HepG2 (cell line): ENCODE measurements at regions not wholly inside any gene's neighbourhood (a gene's known extent, or its start where the extent isn't known, plus 50 kb on each side); places are given as distances from the start of the nearest gene placed in this dataset.
A peak's percentile ranks its signal among the peaks of the same experiment; 100 is the strongest.

ENCODE experiments used
- ATAC-seq: fragments of 200-7000 bp; cut with Tn5 transposase; 3 replicates; pipeline ENCODE4 v1.9.1; 2020; ENCODE audit warnings: mild to moderate bottlenecking, moderate library complexity
- BruUV-seq: library from RNA; stranded (reverse); fragments of 400-500 nt; replicated peaks from 2 replicates; lab custom pipeline; 2021; lab: Mats Ljungman, UMichigan
- CTCF ChIA-PET: fragments of 300-600 bp; formaldehyde crosslinking; extraction: SDS; loops from one replicate; lab custom pipeline; 2021; ENCODE audit warnings: low total read pairs, inconsistent platforms, low intra/inter-chr PET ratio; lab: Yijun Ruan, JAX
- POLR2A ChIA-PET: fragments of 350-600 bp; sonication (Branson Sonifier 250); formaldehyde crosslinking; loops from one replicate; lab custom pipeline; 2020; ENCODE audit warnings: antibody characterized with exemption, inconsistent platforms; lab: Yijun Ruan, JAX
- DNase-seq: peaks from one replicate; pipeline ENCODE4 v3.0.0-alpha.2; 2015; ENCODE audit warnings: low spot score
- FAIRE-seq: peaks from 3 replicates; lab custom pipeline; 2011; peaks lifted over from hg19 to GRCh38; lab: Jason Lieb, UNC
- H2AFZ ChIP-seq: one replicate; pipeline ENCODE4 v1.6.1; 2011; ENCODE audit warnings: low read length, inconsistent platforms
- H3K27ac ChIP-seq: fragments of 300-600 bp; 3 replicates; pipeline ENCODE4 v1.8.0; 2011; ENCODE audit warnings: mixed run types, mild to moderate bottlenecking, mixed read lengths, low read length, inconsistent platforms; ENCODE audit not compliant: insufficient read depth; ENCODE audit errors: extremely low read length
- H3K27me3 ChIP-seq, 2 experiments: fragments of 200-600 bp in 1 of 2; 2 replicates in 1 of 2; 3 replicates in 1 of 2; pipeline versions ENCODE4 v1.6.0 to v1.8.0; 2011; ENCODE audit warnings: low read length in 2 of 2, mild to moderate bottlenecking in 2 of 2, moderate library complexity in 2 of 2, inconsistent platforms in 1 of 2; ENCODE audit not compliant: insufficient read depth in 2 of 2, control insufficient read depth in 1 of 2
- H3K36me3 ChIP-seq, 2 experiments: fragments of 200-600 bp in 1 of 2; replicated peaks in 1 of 2; 2 replicates in 1 of 2; 3 replicates in 1 of 2; pipeline versions ENCODE4 v1.5.1 to v1.8.0; 2011; ENCODE audit warnings: low read length in 2 of 2, inconsistent platforms in 1 of 2; ENCODE audit not compliant: insufficient read depth in 2 of 2, control insufficient read depth in 1 of 2
- H3K4me1 ChIP-seq: 2 replicates; pipeline ENCODE4 v1.5.1; 2012; ENCODE audit warnings: low read length, inconsistent platforms; ENCODE audit not compliant: insufficient read depth
- H3K4me2 ChIP-seq: 2 replicates; pipeline ENCODE4 v1.6.0; 2011; ENCODE audit warnings: low read depth, low read length, inconsistent platforms
- H3K4me3 ChIP-seq, 3 experiments: fragments of 200-600 bp in 1 of 3; sonication (generic), shearing (Covaris generic) in 1 of 3; replicated peaks in 1 of 3; 2 replicates each; pipeline ENCODE4 v1.5.1; 2011 to 2016; ENCODE audit warnings: low read length in 3 of 3, inconsistent platforms in 2 of 3, low read depth in 2 of 3, mild to moderate bottlenecking in 2 of 3, control low read depth in 1 of 3, mixed read lengths in 1 of 3; ENCODE audit not compliant: insufficient read depth in 1 of 3
- H3K79me2 ChIP-seq: one replicate; pipeline ENCODE4 v1.6.1; 2011; ENCODE audit warnings: low read length, inconsistent platforms; ENCODE audit not compliant: insufficient read depth
- H3K9ac ChIP-seq: 2 replicates; pipeline ENCODE4 v1.6.0; 2011; ENCODE audit warnings: mild to moderate bottlenecking, low read depth, low read length, inconsistent platforms; ENCODE audit not compliant: insufficient read depth
- H3K9me3 ChIP-seq: 2 replicates; pipeline ENCODE4 v1.5.1; 2012; ENCODE audit warnings: mild to moderate bottlenecking, low read length
- H4K20me1 ChIP-seq: 2 replicates; pipeline ENCODE4 v1.6.0; 2011; ENCODE audit warnings: inconsistent platforms, mild to moderate bottlenecking, low read length, moderate library complexity; ENCODE audit not compliant: insufficient read depth
- EP300 ChIP-seq, 3 experiments: sonication (generic) in 1 of 3; formaldehyde crosslinking in 1 of 3; IDR thresholded peaks; 2 replicates each; pipeline versions ENCODE4 v1.5.1 to v1.6.1; 2011 to 2020; ENCODE audit warnings: low read depth in 2 of 3, low read length in 2 of 3, borderline replicate concordance in 1 of 3, improper control_type of control experiment in 1 of 3, mild to moderate bottlenecking in 1 of 3, missing genetic modification reagents in 1 of 3, moderate library complexity in 1 of 3
- FOXA1 ChIP-seq, 2 experiments: fragments of 450-650 bp in 1 of 2; sonication (generic) in 1 of 2; formaldehyde crosslinking in 1 of 2; IDR thresholded peaks; 2 replicates each; pipeline versions ENCODE4 v1.4.0 to v1.6.1; 2016 to 2020; ENCODE audit warnings: missing genetic modification reagents in 1 of 2
- FOXA3 ChIP-seq: IDR thresholded peaks from 2 replicates; pipeline ENCODE4 v1.6.1; 2016; ENCODE audit warnings: missing genetic modification reagents, missing compliant biosample characterization
- GFI1 ChIP-seq: sonication (generic); formaldehyde crosslinking; IDR thresholded peaks from 2 replicates; pipeline ENCODE4 v1.5.0; 2020; ENCODE audit warnings: missing genetic modification reagents, mild to moderate bottlenecking, borderline replicate concordance
- MIER2 ChIP-seq: IDR thresholded peaks from 2 replicates; pipeline ENCODE4 v1.6.1; 2016; ENCODE audit warnings: missing biosample characterization, missing genetic modification reagents
- MNT ChIP-seq: fragments of 450-650 bp; IDR thresholded peaks from 2 replicates; pipeline ENCODE4 v1.6.1; 2016
- MXD1 ChIP-seq: sonication (generic); formaldehyde crosslinking; IDR thresholded peaks from 2 replicates; pipeline ENCODE4 v1.4.0; 2020; ENCODE audit warnings: mild to moderate bottlenecking, missing genetic modification reagents
- NKX3-1 ChIP-seq: sonication (generic); formaldehyde crosslinking; IDR thresholded peaks from 2 replicates; pipeline ENCODE4 v1.5.0; 2020; ENCODE audit warnings: missing genetic modification reagents
- PLRG1 ChIP-seq: fragments of 450-650 bp; conservative IDR thresholded peaks from 2 replicates; pipeline ENCODE4 v1.6.1; 2016
- SOX13 ChIP-seq, 3 experiments: fragments of 450-650 bp in 1 of 3; sonication (generic) in 1 of 3; formaldehyde crosslinking in 1 of 3; IDR thresholded peaks in 2 of 3; conservative IDR thresholded peaks in 1 of 3; 2 replicates each; pipeline versions ENCODE4 v1.5.0 to v1.6.1; 2016 to 2020; ENCODE audit warnings: antibody characterized with exemption in 1 of 3, mild to moderate bottlenecking in 1 of 3, missing compliant biosample characterization in 1 of 3, missing genetic modification reagents in 1 of 3, moderate library complexity in 1 of 3
- TCF7 ChIP-seq: sonication (generic); IDR thresholded peaks from 2 replicates; pipeline ENCODE4 v1.6.1; 2016; ENCODE audit warnings: antibody characterized with exemption, low read depth
- TCF7L2 ChIP-seq: IDR thresholded peaks from 2 replicates; pipeline ENCODE4 v1.6.1; 2011; ENCODE audit warnings: mild to moderate bottlenecking, low read depth, low read length, moderate library complexity
- ZBTB7B ChIP-seq: sonication (generic); formaldehyde crosslinking; IDR thresholded peaks from 2 replicates; pipeline ENCODE4 v1.4.0; 2020; ENCODE audit warnings: missing genetic modification reagents
- ZNF20 ChIP-seq: sonication (generic); formaldehyde crosslinking; IDR thresholded peaks from 2 replicates; pipeline ENCODE4 v1.4.0; 2020; ENCODE audit warnings: mild to moderate bottlenecking, moderate library complexity, missing genetic modification reagents
- ZNF441 ChIP-seq: sonication (generic); formaldehyde crosslinking; IDR thresholded peaks from 2 replicates; pipeline ENCODE4 v1.7.0; 2021; ENCODE audit warnings: missing genetic modification reagents, borderline replicate concordance
- ZNF720 ChIP-seq: sonication (generic); formaldehyde crosslinking; IDR thresholded peaks from 2 replicates; pipeline ENCODE4 v1.4.0; 2020; ENCODE audit warnings: missing genetic modification reagents
- ZNF724P ChIP-seq: sonication (generic); formaldehyde crosslinking; IDR thresholded peaks from 2 replicates; pipeline ENCODE4 v1.8.0; 2022; ENCODE audit warnings: missing genetic modification reagents, borderline replicate concordance
- ZNF850 ChIP-seq: sonication (generic); formaldehyde crosslinking; conservative IDR thresholded peaks from 2 replicates; pipeline ENCODE4 v1.9.0; 2021; ENCODE audit warnings: mild to moderate bottlenecking, missing genetic modification reagents
- WGBS: methylation state at CpG from one replicate; pipeline ENCODE4 v1.1.6; 2017; ENCODE audit warnings: low lambda C conversion rate; 5-methylcytosine and 5-hydroxymethylcytosine counted together
- in situ Hi-C: cut with HindIII; loops from 2 replicates; pipeline ENCODE4 v1.10.0; 2017; ENCODE audit warnings: low pct_unique_long_range_greater_than_20kb; ENCODE audit not compliant: extremely low pct_ligation_motif_present
- intact Hi-C: fragments of 100-400 bp; cut with micrococcal nuclease; formaldehyde crosslinking; loops from one replicate; pipeline ENCODE4 v1.10.0; 2022; ENCODE audit not compliant: unreplicated experiment

GRCh38 chr10:44743535-44743934 lies 167.6 kb upstream of the TMEM72 start:
- Histone ChIP-seq H3K36me3 (no peaks in the 10 kb centered on the region), H3K9ac (no peak overlapping the region), H3K9me3 (no peaks in the 10 kb centered on the region), H2AFZ (no peak overlapping the region), H3K4me1 (peaks cover 4% of the 10 kb centered on the region; the same call in 1 of the 2 replicates), H4K20me1 (no peaks in the 10 kb centered on the region), H3K79me2 (no peaks in the 10 kb centered on the region), H3K4me3 (no peak overlapping the region), H3K4me2 (no peak overlapping the region), H3K27ac (no peak overlapping the region), H3K27me3 (peaks cover 0 to 3% of the 10 kb centered on the region in 2 experiments; a peak in 2 of 5 replicates)
- ChIA-PET POLR2A (no interaction called here), CTCF (no interaction called here)
- ATAC-seq: no peak
- FAIRE-seq: no peak
- DNase-seq: no peak
- 12% methylated on average over 1 of the region's 1 CpG for WGBS
- no peak for TF ChIP-seq MNT
- no TSS peak for BruUV-seq
- intact Hi-C loops: no loop called here
- in situ Hi-C loops: no loop called here

GRCh38 chr10:44745920-44746319 lies 165.2 kb upstream of the TMEM72 start:
- Histone ChIP-seq H4K20me1 (no peaks in the 10 kb centered on the region), H3K4me1 (peaks cover 4% of the 10 kb centered on the region; the same call in 1 of the 2 replicates), H3K27ac (no peak overlapping the region), H3K4me2 (no peak overlapping the region), H3K9ac (no peak overlapping the region), H3K79me2 (no peaks in the 10 kb centered on the region), H3K27me3 (peaks cover 0 to 3% of the 10 kb centered on the region in 2 experiments; a peak in 3 of 5 replicates), H3K36me3 (no peaks in the 10 kb centered on the region), H3K4me3 (no peak overlapping the region), H2AFZ (no peak overlapping the region), H3K9me3 (no peaks in the 10 kb centered on the region)
- in situ Hi-C loops: no loop called here
- FAIRE-seq (no peak), ATAC-seq (no peak), DNase-seq (peak; percentile 30)
- intact Hi-C loops: no loop called here
- ChIA-PET CTCF (no interaction called here), POLR2A (no interaction called here)
- no TSS peak for BruUV-seq
- WGBS: 2% methylated on average over 2 of the region's 2 CpGs
- TF ChIP-seq MIER2 (CRISPR knock-in tag) (no peak), ZNF20 (no peak), ZBTB7B (no peak), GFI1 (CRISPR knock-in tag) (peak; percentile 29; the same call in 1 of the 2 replicates), FOXA1 (IDR thresholded peaks at IDR 0.05) (no peak), FOXA1 (CRISPR knock-in tag; IDR thresholded peaks at IDR 0.05) (0 out of 2 replicates have a peak, but pooled peaks have one; percentile 18), SOX13 (IDR thresholded peaks at IDR 0.05) (no peak), SOX13 (CRISPR knock-in tag; conservative IDR thresholded peaks at IDR 0.05 in 1 of 2, IDR thresholded peaks at IDR 0.05 in 1 of 2) (no peak), MXD1 (CRISPR knock-in tag) (no peak), ZNF724P (CRISPR knock-in tag) (no peak), TCF7 (peak; percentile 73), ZNF850 (no peak), TCF7L2 (peak; percentile 41; the same call in 1 of the 2 replicates), NKX3-1 (no peak), FOXA3 (CRISPR knock-in tag) (no peak), ZNF720 (CRISPR knock-in tag) (no peak), PLRG1 (no peak), EP300 (IDR thresholded peaks at IDR 0.05; ENCODE audit: low read depth in 2 of 2, low read length in 2 of 2) (peak in 1 of 2 experiments; percentile 30; a peak in 1 of 4 replicates), EP300 (CRISPR knock-in tag; IDR thresholded peaks at IDR 0.05; ENCODE audit: borderline replicate concordance) (no peak), ZNF441 (CRISPR knock-in tag) (no peak)
